ENCODE measurements at regions not wholly inside any gene's neighbourhood (a gene's known extent, or its start where the extent isn't known, plus 50 kb on each side); places are given as distances from the start of the nearest gene placed in this dataset.

DNA sequence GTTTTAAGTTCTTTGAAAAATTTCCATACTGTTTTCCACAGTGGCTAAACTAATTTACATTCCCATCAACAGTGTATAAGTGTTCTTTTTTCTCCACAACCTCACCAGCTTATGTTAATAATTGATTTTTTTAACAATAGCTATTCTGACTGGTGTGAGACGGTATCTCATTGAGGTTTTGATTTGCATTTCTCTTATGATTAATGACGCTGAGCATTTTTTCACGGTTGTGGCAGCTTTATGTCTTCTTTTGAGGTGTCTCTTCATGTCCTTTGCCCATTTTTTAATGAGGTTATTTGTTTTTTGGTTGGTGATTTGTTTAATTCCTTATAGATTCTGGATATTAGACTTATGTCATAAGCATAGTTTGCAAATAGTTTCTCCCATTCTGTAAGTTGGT is 997.9 kb downstream of the SUCLG1 start:
- TF ChIP-seq, protein P1, sequence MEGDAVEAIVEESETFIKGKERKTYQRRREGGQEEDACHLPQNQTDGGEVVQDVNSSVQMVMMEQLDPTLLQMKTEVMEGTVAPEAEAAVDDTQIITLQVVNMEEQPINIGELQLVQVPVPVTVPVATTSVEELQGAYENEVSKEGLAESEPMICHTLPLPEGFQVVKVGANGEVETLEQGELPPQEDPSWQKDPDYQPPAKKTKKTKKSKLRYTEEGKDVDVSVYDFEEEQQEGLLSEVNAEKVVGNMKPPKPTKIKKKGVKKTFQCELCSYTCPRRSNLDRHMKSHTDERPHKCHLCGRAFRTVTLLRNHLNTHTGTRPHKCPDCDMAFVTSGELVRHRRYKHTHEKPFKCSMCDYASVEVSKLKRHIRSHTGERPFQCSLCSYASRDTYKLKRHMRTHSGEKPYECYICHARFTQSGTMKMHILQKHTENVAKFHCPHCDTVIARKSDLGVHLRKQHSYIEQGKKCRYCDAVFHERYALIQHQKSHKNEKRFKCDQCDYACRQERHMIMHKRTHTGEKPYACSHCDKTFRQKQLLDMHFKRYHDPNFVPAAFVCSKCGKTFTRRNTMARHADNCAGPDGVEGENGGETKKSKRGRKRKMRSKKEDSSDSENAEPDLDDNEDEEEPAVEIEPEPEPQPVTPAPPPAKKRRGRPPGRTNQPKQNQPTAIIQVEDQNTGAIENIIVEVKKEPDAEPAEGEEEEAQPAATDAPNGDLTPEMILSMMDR (IDR thresholded peaks at IDR 0.05), result no peak
- no peak for TF ChIP-seq ZFX (IDR thresholded peaks at IDR 0.05; ENCODE audit: borderline replicate concordance)

Data from 22Rv1 (cell line).